ENCODE measurements at regions not wholly inside any gene's neighbourhood (a gene's known extent, or its start where the extent isn't known, plus 50 kb on each side); places are given as distances from the start of the nearest gene placed in this dataset.

DNA sequence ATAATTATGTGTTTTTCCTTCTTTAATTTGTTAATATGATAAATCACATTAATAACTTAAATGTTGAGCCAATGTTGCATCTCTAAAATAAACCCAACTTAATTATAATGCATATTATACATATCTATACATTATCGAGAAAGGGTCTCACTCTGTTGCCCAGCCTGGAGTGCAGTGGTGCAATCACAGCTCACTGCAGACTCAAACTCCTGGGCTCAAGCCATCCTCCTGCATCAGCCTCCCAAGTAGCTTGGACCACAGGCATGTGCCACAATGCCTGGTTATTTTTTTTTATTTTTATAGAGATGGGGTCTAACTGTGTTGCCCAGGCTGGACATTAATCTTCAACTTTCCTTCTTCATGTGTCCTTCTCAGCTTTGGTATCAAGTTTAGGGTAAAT lies 98.9 kb downstream of the INHBA start:
- no peak overlapping the region for H3K4me3 ChIP-seq (ENCODE audit: low read depth, low read length)
- no peak for DNase-seq (ENCODE audit: low read depth)
- TF ChIP-seq, protein P1, sequence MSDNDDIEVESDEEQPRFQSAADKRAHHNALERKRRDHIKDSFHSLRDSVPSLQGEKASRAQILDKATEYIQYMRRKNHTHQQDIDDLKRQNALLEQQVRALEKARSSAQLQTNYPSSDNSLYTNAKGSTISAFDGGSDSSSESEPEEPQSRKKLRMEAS (IDR thresholded peaks at IDR 0.05; ENCODE audit: low read depth, low read length): no peak
- TF ChIP-seq, protein P2, sequence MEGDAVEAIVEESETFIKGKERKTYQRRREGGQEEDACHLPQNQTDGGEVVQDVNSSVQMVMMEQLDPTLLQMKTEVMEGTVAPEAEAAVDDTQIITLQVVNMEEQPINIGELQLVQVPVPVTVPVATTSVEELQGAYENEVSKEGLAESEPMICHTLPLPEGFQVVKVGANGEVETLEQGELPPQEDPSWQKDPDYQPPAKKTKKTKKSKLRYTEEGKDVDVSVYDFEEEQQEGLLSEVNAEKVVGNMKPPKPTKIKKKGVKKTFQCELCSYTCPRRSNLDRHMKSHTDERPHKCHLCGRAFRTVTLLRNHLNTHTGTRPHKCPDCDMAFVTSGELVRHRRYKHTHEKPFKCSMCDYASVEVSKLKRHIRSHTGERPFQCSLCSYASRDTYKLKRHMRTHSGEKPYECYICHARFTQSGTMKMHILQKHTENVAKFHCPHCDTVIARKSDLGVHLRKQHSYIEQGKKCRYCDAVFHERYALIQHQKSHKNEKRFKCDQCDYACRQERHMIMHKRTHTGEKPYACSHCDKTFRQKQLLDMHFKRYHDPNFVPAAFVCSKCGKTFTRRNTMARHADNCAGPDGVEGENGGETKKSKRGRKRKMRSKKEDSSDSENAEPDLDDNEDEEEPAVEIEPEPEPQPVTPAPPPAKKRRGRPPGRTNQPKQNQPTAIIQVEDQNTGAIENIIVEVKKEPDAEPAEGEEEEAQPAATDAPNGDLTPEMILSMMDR (IDR thresholded peaks at IDR 0.05; ENCODE audit: low read depth, low read length): no peak
- no peak for TF ChIP-seq MYC (IDR thresholded peaks at IDR 0.05; ENCODE audit: low read depth, low read length)
- TF ChIP-seq POLR2A (IDR thresholded peaks at IDR 0.05; ENCODE audit: extremely low read depth, insufficient read length): no peak

- DNase-seq (ENCODE audit: low read depth): peak; percentile 17
- no peak overlapping the region for H3K4me3 ChIP-seq (ENCODE audit: low read depth, low read length)
- TF ChIP-seq MYC (IDR thresholded peaks at IDR 0.05; ENCODE audit: low read depth, low read length): no peak
- TF ChIP-seq, protein P1 (IDR thresholded peaks at IDR 0.05; ENCODE audit: low read depth, low read length): no peak
- TF ChIP-seq, protein P2 (IDR thresholded peaks at IDR 0.05; ENCODE audit: low read depth, low read length): peak; percentile 32
- TF ChIP-seq POLR2A (IDR thresholded peaks at IDR 0.05; ENCODE audit: extremely low read depth, insufficient read length): no peak
Observed at GRCh38 chr7:41599760-41600159, 103.1 kb downstream of the INHBA start.

DNA sequence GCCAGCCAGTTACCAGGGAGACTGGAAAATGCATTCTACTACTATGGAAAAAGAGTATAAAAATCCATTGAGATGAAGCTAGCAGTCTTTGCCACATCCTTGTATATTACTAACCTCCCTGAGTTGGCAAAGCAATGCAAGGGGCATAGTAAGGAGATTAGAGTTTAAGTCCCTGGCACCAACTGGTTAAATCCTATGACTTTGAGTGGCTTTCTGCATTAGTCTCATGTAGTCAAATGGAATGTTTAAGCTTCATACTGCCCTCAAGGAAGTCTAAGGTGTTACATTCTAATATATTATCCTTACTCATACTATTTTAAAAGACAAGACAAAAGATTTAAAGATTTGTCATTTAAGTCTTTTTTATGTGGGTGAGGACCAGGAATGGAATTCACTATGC lies 110.1 kb downstream of the INHBA start:
- DNase-seq (ENCODE audit: low read depth): no peak
- H3K4me3 ChIP-seq (ENCODE audit: low read depth, low read length): no peak overlapping the region
- TF ChIP-seq, protein P2 (IDR thresholded peaks at IDR 0.05; ENCODE audit: low read depth, low read length): no peak
- TF ChIP-seq, protein P1 (IDR thresholded peaks at IDR 0.05; ENCODE audit: low read depth, low read length): no peak
- TF ChIP-seq POLR2A (IDR thresholded peaks at IDR 0.05; ENCODE audit: extremely low read depth, insufficient read length): no peak
- TF ChIP-seq MYC (IDR thresholded peaks at IDR 0.05; ENCODE audit: low read depth, low read length): no peak

GRCh38 chr7:41592236-41592635 lies 110.7 kb downstream of the INHBA start:
- no peak overlapping the region for H3K4me3 ChIP-seq (ENCODE audit: low read depth, low read length)
- DNase-seq (ENCODE audit: low read depth): peak; percentile 83
- TF ChIP-seq, protein P2 (IDR thresholded peaks at IDR 0.05; ENCODE audit: low read depth, low read length): no peak
- TF ChIP-seq, protein P1 (IDR thresholded peaks at IDR 0.05; ENCODE audit: low read depth, low read length): no peak
- TF ChIP-seq POLR2A (IDR thresholded peaks at IDR 0.05; ENCODE audit: extremely low read depth, insufficient read length): no peak
- no peak for TF ChIP-seq MYC (IDR thresholded peaks at IDR 0.05; ENCODE audit: low read depth, low read length)

DNA sequence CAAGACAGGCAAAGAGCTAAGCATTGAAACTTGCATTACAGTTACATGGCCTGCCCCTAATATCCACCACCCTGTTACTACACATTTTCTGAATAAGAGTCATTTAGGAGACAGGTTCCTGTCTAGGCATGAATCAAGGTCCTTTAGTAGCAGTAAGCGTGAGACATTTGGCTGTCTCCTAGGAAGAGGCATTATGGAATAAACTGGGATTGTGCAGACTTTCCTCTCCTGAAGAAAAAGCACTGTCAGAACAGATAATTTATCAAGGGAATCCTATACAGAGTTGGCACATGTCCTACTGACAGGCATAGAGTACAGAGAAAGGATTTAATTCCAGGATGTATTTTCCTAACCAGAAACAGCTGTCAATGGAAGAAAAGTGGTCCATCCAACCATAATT lies 111.9 kb downstream of the INHBA start:
- H3K4me3 ChIP-seq (ENCODE audit: low read depth, low read length): no peak overlapping the region
- DNase-seq (ENCODE audit: low read depth): no peak
- TF ChIP-seq, protein P2 (IDR thresholded peaks at IDR 0.05; ENCODE audit: low read depth, low read length): no peak
- TF ChIP-seq, protein P1 (IDR thresholded peaks at IDR 0.05; ENCODE audit: low read depth, low read length): no peak
- TF ChIP-seq MYC (IDR thresholded peaks at IDR 0.05; ENCODE audit: low read depth, low read length): no peak
- no peak for TF ChIP-seq POLR2A (IDR thresholded peaks at IDR 0.05; ENCODE audit: extremely low read depth, insufficient read length)
